ENCODE measurements at regions not wholly inside any gene's neighbourhood (a gene's known extent, or its start where the extent isn't known, plus 50 kb on each side); places are given as distances from the start of the nearest gene placed in this dataset.
A peak's percentile ranks its signal among the peaks of the same experiment; 100 is the strongest.

- DNase-seq, result no peak
These were observed 162.9 kb downstream of the PLPP3 start for GRCh38 chr1:56416495-56416894.

GRCh38 chr1:56415720-56416119 lies 163.6 kb downstream of the PLPP3 start:
- DNase-seq, result no peak

GRCh38 chr1:56415258-56415657 lies 164.1 kb downstream of the PLPP3 start:
- no peak for DNase-seq

- DNase-seq, result no peak
These were observed 164.6 kb downstream of the PLPP3 start for GRCh38 chr1:56414728-56415224.

- DNase-seq, result no peak
These were observed 165.6 kb downstream of the PLPP3 start for GRCh38 chr1:56413671-56414199.

- no peak for DNase-seq
These were observed 167.7 kb downstream of the PLPP3 start for GRCh38 chr1:56411484-56412180.

- DNase-seq, result no peak
These were observed 168.3 kb downstream of the PLPP3 start for GRCh38 chr1:56411021-56411420.

- DNase-seq, result no peak
These were observed 169.0 kb downstream of the PLPP3 start for GRCh38 chr1:56410405-56410804.

- no peak for DNase-seq
These were observed 170.2 kb downstream of the PLPP3 start for GRCh38 chr1:56409112-56409691.

- no peak for DNase-seq
These were observed 172.5 kb downstream of the PLPP3 start for GRCh38 chr1:56406821-56407220.

GRCh38 chr1:56404561-56405030 lies 174.8 kb downstream of the PLPP3 start:
- DNase-seq, result peak; percentile 41

- no peak for DNase-seq
These were observed 175.3 kb downstream of the PLPP3 start for GRCh38 chr1:56404066-56404465.

- DNase-seq, result no peak
These were observed 176.0 kb downstream of the PLPP3 start for GRCh38 chr1:56403321-56403720.

- DNase-seq, result no peak
These were observed 178.2 kb downstream of the PLPP3 start for GRCh38 chr1:56401191-56401590.

GRCh38 chr1:56400526-56400925 lies 178.8 kb downstream of the PLPP3 start:
- DNase-seq, result no peak

- DNase-seq, result no peak
These were observed 179.6 kb downstream of the PLPP3 start for GRCh38 chr1:56399795-56400194.

- no peak for DNase-seq
These were observed 180.0 kb downstream of the PLPP3 start for GRCh38 chr1:56399326-56399725.

- DNase-seq, result no peak
These were observed 181.5 kb downstream of the PLPP3 start for GRCh38 chr1:56397811-56398231.

- no peak for DNase-seq
These were observed 182.0 kb downstream of the PLPP3 start for GRCh38 chr1:56397409-56397808.

GRCh38 chr1:56396581-56396980 lies 182.8 kb downstream of the PLPP3 start:
- no peak for DNase-seq

- no peak for DNase-seq
These were observed 183.6 kb downstream of the PLPP3 start for GRCh38 chr1:56395776-56396175.

GRCh38 chr1:56394298-56394697 lies 185.1 kb downstream of the PLPP3 start:
- DNase-seq, result peak; percentile 76

GRCh38 chr1:56390934-56391731 lies 188.2 kb downstream of the PLPP3 start:
- no peak for DNase-seq
